H9 (cell line): ENCODE measurements at regions not wholly inside any gene's neighbourhood (a gene's known extent, or its start where the extent isn't known, plus 50 kb on each side); places are given as distances from the start of the nearest gene placed in this dataset.

Experiments used
- DNase-seq: peaks from one replicate; pipeline ENCODE4 v3.0.0-alpha.2; 2017
- H2AFZ ChIP-seq: one replicate; pipeline ENCODE4 v1.6.1; 2013; ENCODE audit warnings: mild to moderate bottlenecking, low read length, control low read depth, moderate library complexity
- H2AK5ac ChIP-seq: 2 replicates; pipeline ENCODE4 v1.6.1; 2013; ENCODE audit warnings: low read length, control low read depth, mixed read lengths; ENCODE audit not compliant: insufficient read length
- H2BK120ac ChIP-seq: one replicate; pipeline ENCODE4 v1.6.1; 2013; ENCODE audit warnings: low read depth, mild to moderate bottlenecking, low read length, control low read depth, inconsistent platforms; ENCODE audit not compliant: poor library complexity, severe bottlenecking
- H2BK12ac ChIP-seq: 2 replicates; pipeline ENCODE4 v1.6.1; 2013; ENCODE audit warnings: low read length, control low read depth, mixed read lengths, low read depth; ENCODE audit not compliant: insufficient read length
- H2BK15ac ChIP-seq: 2 replicates; pipeline ENCODE4 v1.6.1; 2013; ENCODE audit warnings: low read depth, low read length, control low read depth
- H2BK20ac ChIP-seq: one replicate; pipeline ENCODE4 v1.6.1; 2013; ENCODE audit warnings: low read depth, mild to moderate bottlenecking, low read length, control low read depth, inconsistent platforms; ENCODE audit not compliant: poor library complexity, severe bottlenecking
- H2BK5ac ChIP-seq: 2 replicates; pipeline ENCODE4 v1.6.1; 2013; ENCODE audit warnings: low read length, control low read depth, mixed read lengths; ENCODE audit not compliant: insufficient read length
- H3K14ac ChIP-seq: 2 replicates; pipeline ENCODE4 v1.6.1; 2013; ENCODE audit warnings: low read length, control low read depth; ENCODE audit not compliant: insufficient read depth
- H3K18ac ChIP-seq: 2 replicates; pipeline ENCODE4 v1.6.1; 2013; ENCODE audit warnings: low read depth, mild to moderate bottlenecking, mixed read lengths, low read length, control low read depth; ENCODE audit not compliant: insufficient read length
- H3K23ac ChIP-seq: 2 replicates; pipeline ENCODE4 v1.6.1; 2013; ENCODE audit warnings: low read length, control low read depth, mixed read lengths, low read depth; ENCODE audit not compliant: insufficient read length
- H3K23me2 ChIP-seq: 2 replicates; pipeline ENCODE4 v1.6.1; 2013; ENCODE audit warnings: low read depth, mild to moderate bottlenecking, mixed read lengths, low read length, control low read depth; ENCODE audit not compliant: insufficient read length, poor library complexity, severe bottlenecking
- H3K27ac ChIP-seq: 2 replicates; pipeline ENCODE4 v1.5.1; 2013; ENCODE audit warnings: low read length, control low read depth, mixed read lengths, low read depth; ENCODE audit not compliant: insufficient read length
- H3K27me3 ChIP-seq: 2 replicates; pipeline ENCODE4 v1.6.1; 2013; ENCODE audit warnings: low read length, control low read depth, inconsistent platforms; ENCODE audit not compliant: insufficient read depth
- H3K4ac ChIP-seq: 2 replicates; pipeline ENCODE4 v1.6.1; 2013; ENCODE audit warnings: low read depth, mild to moderate bottlenecking, control low read depth, inconsistent platforms, low read length, moderate library complexity
- H3K4me1 ChIP-seq: 2 replicates; pipeline ENCODE4 v1.6.1; 2013; ENCODE audit warnings: low read length, control low read depth, inconsistent platforms; ENCODE audit not compliant: insufficient read depth
- H3K4me2 ChIP-seq: 2 replicates; pipeline ENCODE4 v1.6.1; 2013; ENCODE audit warnings: low read length, control low read depth, mixed read lengths; ENCODE audit not compliant: insufficient read length, insufficient read depth
- H3K56ac ChIP-seq: 2 replicates; pipeline ENCODE4 v1.6.1; 2013; ENCODE audit warnings: low read depth, mild to moderate bottlenecking, mixed read lengths, low read length, control low read depth; ENCODE audit not compliant: insufficient read length
- H3K79me1 ChIP-seq: 2 replicates; pipeline ENCODE4 v1.6.1; 2013; ENCODE audit warnings: low read depth, mild to moderate bottlenecking, moderate library complexity, low read length, control low read depth, inconsistent platforms; ENCODE audit not compliant: insufficient read depth, poor library complexity, severe bottlenecking
- H3K79me2 ChIP-seq: 2 replicates; pipeline ENCODE4 v1.6.1; 2013; ENCODE audit warnings: low read length, control low read depth, inconsistent platforms; ENCODE audit not compliant: insufficient read depth
- H3K9ac ChIP-seq: 2 replicates; pipeline ENCODE4 v1.6.1; 2013; ENCODE audit warnings: low read length, control low read depth, mixed read lengths; ENCODE audit not compliant: insufficient read length; ENCODE audit errors: extremely low read depth
- H3K9me3 ChIP-seq: one replicate; pipeline ENCODE4 v1.6.1; 2013; ENCODE audit warnings: low read depth, low read length, inconsistent platforms; ENCODE audit not compliant: control insufficient read depth
- H3T11ph ChIP-seq: one replicate; pipeline ENCODE4 v1.6.1; 2013; ENCODE audit warnings: mild to moderate bottlenecking, low read length, control low read depth, inconsistent platforms
- H4K20me1 ChIP-seq: one replicate; pipeline ENCODE4 v1.6.1; 2013; ENCODE audit not compliant: control insufficient read depth, insufficient read length, insufficient read depth
- H4K5ac ChIP-seq: 2 replicates; pipeline ENCODE4 v1.6.1; 2013; ENCODE audit warnings: low read depth, mild to moderate bottlenecking, mixed read lengths, low read length, control low read depth; ENCODE audit not compliant: insufficient read length
- H4K8ac ChIP-seq: replicated peaks from 2 replicates; pipeline ENCODE4 v1.6.1; 2013; ENCODE audit warnings: low read length, control low read depth, mixed read lengths, low read depth; ENCODE audit not compliant: insufficient read length
- H4K91ac ChIP-seq: 2 replicates; pipeline ENCODE4 v1.6.1; 2013; ENCODE audit warnings: low read depth, mild to moderate bottlenecking, moderate library complexity, mixed read lengths, low read length, control low read depth; ENCODE audit not compliant: insufficient read length
- H3K27ac Mint-ChIP-seq, 3 experiments: 2 replicates in 2 of 3; 3 replicates in 1 of 3; pipeline ENCODE4 v1.8.0; 2020 to 2021; ENCODE audit warnings: mixed read lengths in 3 of 3, mild to moderate bottlenecking in 1 of 3, moderate library complexity in 1 of 3
- H3K27me3 Mint-ChIP-seq: 2 replicates; pipeline ENCODE4 v1.8.0; 2021; ENCODE audit warnings: low read depth, mild to moderate bottlenecking, moderate library complexity, mixed read lengths
- H3K36me3 Mint-ChIP-seq, 3 experiments: 2 replicates in 2 of 3; 3 replicates in 1 of 3; pipeline ENCODE4 v1.8.0; 2020 to 2021; ENCODE audit warnings: low read depth in 3 of 3, mixed read lengths in 3 of 3; ENCODE audit not compliant: insufficient read depth in 1 of 3
- H3K4me1 Mint-ChIP-seq, 2 experiments: 2 replicates each; pipeline ENCODE4 v1.8.0; 2020; ENCODE audit warnings: mixed read lengths in 2 of 2
- H3K4me3 Mint-ChIP-seq, 2 experiments: 2 replicates in 1 of 2; 3 replicates in 1 of 2; pipeline ENCODE4 v1.8.0; 2020 to 2021; ENCODE audit warnings: mild to moderate bottlenecking in 2 of 2, mixed read lengths in 2 of 2, moderate library complexity in 1 of 2
- H3K9me3 Mint-ChIP-seq, 2 experiments: 2 replicates in 1 of 2; 3 replicates in 1 of 2; pipeline ENCODE4 v1.8.0; 2020; ENCODE audit warnings: mild to moderate bottlenecking in 2 of 2, mixed read lengths in 2 of 2, moderate library complexity in 1 of 2
- whole genome bisulfite sequencing: extraction: QIAGEN DNeasy Blood & Tissue Kit; methylation state at CpG from one replicate; pipeline ENCODE4 v1.1.7; 2013; ENCODE audit warnings: missing lambda C conversion rate, low lambda C conversion rate, mixed read lengths; ENCODE audit not compliant: insufficient read length; ENCODE audit errors: extremely low coverage; 5-methylcytosine and 5-hydroxymethylcytosine counted together
- TF ChIP-seq, protein P1 (sequence below): fragments of 200-600 bp; sonication (generic); conservative IDR thresholded peaks from 3 replicates; pipeline ENCODE4 v1.8.0; 2021; ENCODE audit warnings: antibody characterized with exemption, mild to moderate bottlenecking

DNA sequence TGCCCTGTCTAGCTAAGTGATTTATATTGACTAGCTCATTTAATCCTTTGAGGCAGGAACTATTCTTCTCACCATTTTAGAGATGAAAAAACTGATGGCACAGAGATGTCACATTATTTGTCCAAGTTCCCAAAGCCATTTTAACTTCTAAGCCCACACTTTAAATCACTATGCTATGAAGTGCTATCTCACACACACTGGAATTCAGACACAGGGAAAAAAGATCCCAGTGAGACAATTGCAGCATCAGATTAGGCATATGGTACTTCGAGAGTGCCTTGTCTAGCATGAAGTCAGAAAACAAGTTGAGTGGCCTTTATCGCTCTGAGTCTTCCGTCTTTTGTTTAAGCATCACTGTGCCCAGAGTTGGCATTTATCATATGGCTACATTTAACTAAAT lies 54.1 kb upstream of the PDE7B start:
- Histone ChIP-seq H2AK5ac (no peak overlapping the region), H3K9ac (no peak overlapping the region), H2BK20ac (no peak overlapping the region), H3T11ph (no peak overlapping the region), H4K91ac (no peak overlapping the region), H4K5ac (no peak overlapping the region), H3K27ac (no peak overlapping the region), H3K4ac (no peak overlapping the region), H3K79me2 (no peaks in the 10 kb centered on the region), H3K23ac (no peak overlapping the region), H4K20me1 (no peaks in the 10 kb centered on the region), H4K8ac (no peak overlapping the region), H2BK15ac (no peak overlapping the region), H3K27me3 (no peaks in the 10 kb centered on the region), H2BK5ac (no peak overlapping the region), H3K4me2 (no peak overlapping the region), H2BK120ac (no peak overlapping the region), H3K79me1 (no peaks in the 10 kb centered on the region), H3K23me2 (no peaks in the 10 kb centered on the region), H3K18ac (no peak overlapping the region), H3K4me1 (no peaks in the 10 kb centered on the region), H2BK12ac (no peak overlapping the region), H3K9me3 (no peaks in the 10 kb centered on the region), H3K56ac (no peak overlapping the region), H3K14ac (no peak overlapping the region), H2AFZ (no peak overlapping the region)
- Mint-ChIP-seq H3K36me3 (no peaks in the 10 kb centered on the region), H3K4me3 (no peak overlapping the region), H3K9me3 (no peaks in the 10 kb centered on the region), H3K27me3 (no peaks in the 10 kb centered on the region), H3K4me1 (peaks cover 13 to 14% of the 10 kb centered on the region in 2 experiments), H3K27ac (no peak overlapping the region)
- no CpG with 5 or more reads among the region's 3 CpGs for WGBS
- TF ChIP-seq, protein P1, sequence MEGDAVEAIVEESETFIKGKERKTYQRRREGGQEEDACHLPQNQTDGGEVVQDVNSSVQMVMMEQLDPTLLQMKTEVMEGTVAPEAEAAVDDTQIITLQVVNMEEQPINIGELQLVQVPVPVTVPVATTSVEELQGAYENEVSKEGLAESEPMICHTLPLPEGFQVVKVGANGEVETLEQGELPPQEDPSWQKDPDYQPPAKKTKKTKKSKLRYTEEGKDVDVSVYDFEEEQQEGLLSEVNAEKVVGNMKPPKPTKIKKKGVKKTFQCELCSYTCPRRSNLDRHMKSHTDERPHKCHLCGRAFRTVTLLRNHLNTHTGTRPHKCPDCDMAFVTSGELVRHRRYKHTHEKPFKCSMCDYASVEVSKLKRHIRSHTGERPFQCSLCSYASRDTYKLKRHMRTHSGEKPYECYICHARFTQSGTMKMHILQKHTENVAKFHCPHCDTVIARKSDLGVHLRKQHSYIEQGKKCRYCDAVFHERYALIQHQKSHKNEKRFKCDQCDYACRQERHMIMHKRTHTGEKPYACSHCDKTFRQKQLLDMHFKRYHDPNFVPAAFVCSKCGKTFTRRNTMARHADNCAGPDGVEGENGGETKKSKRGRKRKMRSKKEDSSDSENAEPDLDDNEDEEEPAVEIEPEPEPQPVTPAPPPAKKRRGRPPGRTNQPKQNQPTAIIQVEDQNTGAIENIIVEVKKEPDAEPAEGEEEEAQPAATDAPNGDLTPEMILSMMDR: no peak
- DNase-seq: no peak
